DOHH2 (cell line): ENCODE measurements at regions not wholly inside any gene's neighbourhood (a gene's known extent, or its start where the extent isn't known, plus 50 kb on each side); places are given as distances from the start of the nearest gene placed in this dataset.

Experiments
- H3F3A ChIP-seq: fragments of 200-600 bp; sonication (generic), shearing (Covaris generic); 2 replicates; pipeline ENCODE4 v1.6.0; 2016; ENCODE audit warnings: antibody characterized with exemption, mild to moderate bottlenecking; ENCODE audit not compliant: control insufficient read depth, insufficient read depth
- H3K27ac ChIP-seq: fragments of 200-600 bp; sonication (generic); 2 replicates; pipeline ENCODE4 v1.5.1; 2014; ENCODE audit warnings: low read depth, mild to moderate bottlenecking, low read length, moderate library complexity
- H3K27me3 ChIP-seq: fragments of 200-600 bp; sonication (generic); 2 replicates; pipeline ENCODE4 v1.6.1; 2014; ENCODE audit warnings: mild to moderate bottlenecking, low read length, mixed read lengths; ENCODE audit not compliant: control insufficient read depth
- H3K36me3 ChIP-seq: fragments of 200-600 bp; sonication (generic); 2 replicates; pipeline ENCODE4 v1.6.1; 2014; ENCODE audit warnings: mild to moderate bottlenecking, low read length, moderate library complexity, mixed read lengths; ENCODE audit not compliant: control insufficient read depth
- H3K4me1 ChIP-seq: fragments of 200-600 bp; sonication (generic); 2 replicates; pipeline ENCODE4 v1.6.1; 2014; ENCODE audit warnings: mild to moderate bottlenecking, low read length, mixed read lengths; ENCODE audit not compliant: control insufficient read depth
- H3K4me2 ChIP-seq: fragments of 200-600 bp; sonication (generic); 2 replicates; pipeline ENCODE4 v1.6.0; 2014; ENCODE audit warnings: mild to moderate bottlenecking, low read length, moderate library complexity
- H3K4me3 ChIP-seq: fragments of 200-600 bp; sonication (generic); 2 replicates; pipeline ENCODE4 v1.5.1; 2014; ENCODE audit warnings: mild to moderate bottlenecking, low read length, mixed read lengths
- H3K79me2 ChIP-seq: fragments of 200-600 bp; sonication (generic); 2 replicates; pipeline ENCODE4 v1.6.1; 2014; ENCODE audit warnings: mild to moderate bottlenecking, low read length, mixed read lengths; ENCODE audit not compliant: control insufficient read depth
- H3K9me2 ChIP-seq: fragments of 200-600 bp; sonication (generic); replicated peaks from 2 replicates; pipeline ENCODE4 v1.6.1; 2014; ENCODE audit warnings: mild to moderate bottlenecking, low read length, mixed read lengths; ENCODE audit not compliant: control insufficient read depth
- H3K9me3 ChIP-seq: fragments of 200-600 bp; sonication (generic); 2 replicates; pipeline ENCODE4 v1.6.1; 2014; ENCODE audit warnings: antibody characterized with exemption, low read length, mixed read lengths; ENCODE audit not compliant: control insufficient read depth, insufficient read depth
- H4K20me1 ChIP-seq: fragments of 200-600 bp; sonication (generic); 2 replicates; pipeline ENCODE4 v1.6.0; 2014; ENCODE audit warnings: low read depth, mild to moderate bottlenecking, antibody characterized with exemption, low read length, moderate library complexity; ENCODE audit not compliant: control insufficient read depth, insufficient read depth
- CTCF ChIP-seq: fragments of 200-600 bp; sonication (generic); IDR thresholded peaks from one replicate; pipeline ENCODE4 v1.5.1; 2014; ENCODE audit warnings: antibody characterized with exemption, mild to moderate bottlenecking, low read depth, low read length; ENCODE audit not compliant: poor library complexity, severe bottlenecking
- EZH2phosphoT487 ChIP-seq: fragments of 200-600 bp; sonication (generic); IDR thresholded peaks from 2 replicates; pipeline ENCODE4 v1.6.1; 2017; ENCODE audit warnings: borderline replicate concordance, mild to moderate bottlenecking, antibody characterized with exemption, low read length, moderate library complexity, mixed read lengths

DNA sequence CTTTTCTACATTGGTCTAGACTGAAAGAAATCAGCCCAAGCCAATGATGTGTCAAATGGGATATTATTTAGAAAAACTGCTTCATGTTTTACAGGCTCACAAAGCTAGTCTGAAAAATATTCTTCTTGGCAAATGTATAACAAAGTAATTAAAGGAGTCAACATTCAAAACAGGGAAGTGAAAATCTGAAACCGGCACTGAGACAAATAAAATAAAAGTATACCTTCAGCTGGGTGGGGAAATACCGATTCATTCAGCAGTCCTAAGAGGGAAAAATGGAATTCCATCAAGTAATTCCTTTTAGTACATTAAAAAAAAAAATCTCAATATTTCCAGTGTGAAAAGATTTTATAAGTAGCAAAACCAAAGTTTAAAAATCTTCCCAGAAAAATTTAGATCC, 259.6 kb upstream of the SLC24A2 start:
- peaks cover 22% of the 10 kb centered on the region for H3K4me1 ChIP-seq
- H3K79me2 ChIP-seq = no peaks in the 10 kb centered on the region
- H3F3A ChIP-seq = no peaks in the 10 kb centered on the region
- peak overlapping the region; percentile 11; the same call in 1 of the 2 replicates for H3K4me3 ChIP-seq
- H3K9me3 ChIP-seq = no peaks in the 10 kb centered on the region
- H3K27me3 ChIP-seq = no peaks in the 10 kb centered on the region
- no peaks in the 10 kb centered on the region for H3K36me3 ChIP-seq
- H3K9me2 ChIP-seq = no peaks in the 10 kb centered on the region
- H3K27ac ChIP-seq = no peak overlapping the region
- no peaks in the 10 kb centered on the region for H4K20me1 ChIP-seq
- H3K4me2 ChIP-seq = peak overlapping the region; percentile 47
- no peak for TF ChIP-seq EZH2phosphoT487
- TF ChIP-seq CTCF = no peak

GRCh38 chr9:20044686-20045085, 255.8 kb upstream of the SLC24A2 start:
- TF ChIP-seq EZH2phosphoT487 (no peak), CTCF (no peak)
- peaks cover 21% of the 10 kb centered on the region for H3K4me1 ChIP-seq
- no peaks in the 10 kb centered on the region for H3K27me3 ChIP-seq
- H3K9me2 ChIP-seq = no peaks in the 10 kb centered on the region
- H3K79me2 ChIP-seq = no peaks in the 10 kb centered on the region
- no peak overlapping the region for H3K27ac ChIP-seq
- H3K9me3 ChIP-seq = no peaks in the 10 kb centered on the region
- no peaks in the 10 kb centered on the region for H3F3A ChIP-seq
- H3K36me3 ChIP-seq = no peaks in the 10 kb centered on the region
- no peak overlapping the region for H3K4me3 ChIP-seq
- no peak overlapping the region for H3K4me2 ChIP-seq
- no peaks in the 10 kb centered on the region for H4K20me1 ChIP-seq

DNA sequence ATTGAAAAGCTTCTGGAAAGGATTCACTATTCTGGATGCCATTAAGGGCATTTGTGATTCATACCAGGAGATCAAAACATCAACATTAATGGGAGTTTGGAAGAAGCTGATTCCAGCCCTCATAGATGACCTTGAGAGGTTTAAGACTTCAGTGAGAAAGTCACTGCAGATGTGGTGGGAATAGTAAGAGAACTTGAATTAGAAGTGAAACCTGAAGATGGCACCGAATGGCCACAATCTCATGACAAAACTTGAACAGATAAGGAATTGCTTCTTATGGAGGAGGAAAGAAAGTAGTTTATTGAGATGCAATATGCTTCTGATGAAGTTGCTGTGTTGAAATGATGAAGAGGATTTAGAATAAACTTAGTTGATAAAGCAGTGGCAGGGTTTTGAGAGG, 254.6 kb upstream of the SLC24A2 start:
- no peaks in the 10 kb centered on the region for H4K20me1 ChIP-seq
- H3K27ac ChIP-seq = no peak overlapping the region
- H3K4me3 ChIP-seq = no peak overlapping the region
- H3K36me3 ChIP-seq = no peaks in the 10 kb centered on the region
- H3K79me2 ChIP-seq = no peaks in the 10 kb centered on the region
- H3F3A ChIP-seq = no peaks in the 10 kb centered on the region
- TF ChIP-seq CTCF = no peak
- no peak for TF ChIP-seq EZH2phosphoT487
- no peaks in the 10 kb centered on the region for H3K9me3 ChIP-seq
- no peak overlapping the region for H3K4me2 ChIP-seq
- no peaks in the 10 kb centered on the region for H3K27me3 ChIP-seq
- H3K4me1 ChIP-seq = peaks cover 9% of the 10 kb centered on the region
- H3K9me2 ChIP-seq = no peaks in the 10 kb centered on the region

DNA sequence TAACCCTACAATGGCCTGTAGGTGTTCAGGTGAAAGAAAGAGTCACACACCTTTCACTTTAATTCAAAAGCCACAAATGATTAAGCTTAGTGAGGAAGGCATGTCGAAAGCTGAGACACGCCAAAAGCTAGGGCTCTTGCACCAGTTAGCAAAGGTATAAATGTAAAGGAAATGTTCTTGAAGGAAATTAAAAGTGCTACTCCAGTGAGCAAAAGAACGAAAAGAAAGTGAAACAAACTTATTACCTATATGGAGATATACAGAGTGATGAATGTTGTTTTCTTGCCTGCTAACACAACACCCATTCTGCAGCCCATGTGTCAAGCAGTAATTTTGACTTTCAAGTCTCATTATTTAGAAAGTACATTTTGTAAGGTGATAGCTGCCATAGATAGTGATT, 254.2 kb upstream of the SLC24A2 start:
- H3K4me2 ChIP-seq = no peak overlapping the region
- peaks cover 5% of the 10 kb centered on the region for H3K4me1 ChIP-seq
- H4K20me1 ChIP-seq = no peaks in the 10 kb centered on the region
- no peak for TF ChIP-seq EZH2phosphoT487
- no peak for TF ChIP-seq CTCF
- no peaks in the 10 kb centered on the region for H3K79me2 ChIP-seq
- H3K36me3 ChIP-seq = no peaks in the 10 kb centered on the region
- H3K9me3 ChIP-seq = no peaks in the 10 kb centered on the region
- no peak overlapping the region for H3K4me3 ChIP-seq
- no peak overlapping the region for H3K27ac ChIP-seq
- H3K9me2 ChIP-seq = no peaks in the 10 kb centered on the region
- H3K27me3 ChIP-seq = no peaks in the 10 kb centered on the region
- H3F3A ChIP-seq = no peaks in the 10 kb centered on the region
